Urothelium cell line (cell line): ENCODE measurements at regions not wholly inside any gene's neighbourhood (a gene's known extent, or its start where the extent isn't known, plus 50 kb on each side); places are given as distances from the start of the nearest gene placed in this dataset.

Source experiments
- DNase-seq: peaks from one replicate; pipeline ENCODE4 v3.0.0; 2011; ENCODE audit warnings: low spot score, mixed read lengths
- FAIRE-seq: peaks from 2 replicates; lab custom pipeline; 2011; peaks lifted over from hg19 to GRCh38; lab: Jason Lieb, UNC

DNA sequence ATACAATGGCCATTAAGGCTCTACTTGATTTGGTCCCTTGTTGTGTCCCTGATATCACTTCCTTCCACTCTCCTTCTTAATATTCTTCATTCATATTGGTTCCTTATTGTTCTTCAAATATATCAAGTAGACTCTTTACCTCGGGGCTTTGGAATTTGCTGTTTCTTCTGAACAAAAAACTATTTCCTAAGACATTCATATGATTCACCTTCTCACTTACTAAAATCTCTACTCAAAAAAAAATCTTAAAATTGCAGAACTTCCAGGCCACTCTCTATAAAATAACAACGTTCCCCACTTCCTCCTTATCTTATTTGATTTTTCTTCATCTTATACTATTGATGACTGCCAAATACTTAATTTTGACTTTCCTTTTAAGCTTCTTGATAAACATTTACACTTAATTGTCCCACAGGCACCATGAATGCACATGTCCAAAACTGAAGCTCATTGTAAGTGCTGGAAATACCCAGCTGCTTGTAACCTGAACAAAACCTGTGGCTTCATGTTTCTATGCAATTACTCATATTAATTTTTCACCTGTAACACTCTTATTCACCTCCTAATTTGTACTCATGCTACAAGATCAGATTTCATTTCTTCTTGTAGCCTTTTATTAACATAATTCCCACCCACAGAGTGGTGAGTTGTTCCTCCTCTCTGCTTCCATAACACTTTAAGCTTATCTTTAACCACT is 58.4 kb upstream of the NUDT12 start:
- DNase-seq (no peak), FAIRE-seq (no peak)

- DNase-seq (no peak), FAIRE-seq (no peak)
Observed at GRCh38 chr5:103617913-103618312, 55.3 kb upstream of the NUDT12 start.

GRCh38 chr5:103617090-103617489 is 54.5 kb upstream of the NUDT12 start:
- FAIRE-seq, result no peak
- no peak for DNase-seq

- DNase-seq (no peak), FAIRE-seq (no peak)
Observed at GRCh38 chr5:103612545-103612944, 50.0 kb upstream of the NUDT12 start.
